GM12872 (cell line): ENCODE measurements at regions not wholly inside any gene's neighbourhood (a gene's known extent, or its start where the extent isn't known, plus 50 kb on each side); places are given as distances from the start of the nearest gene placed in this dataset.

Experiments
- TF ChIP-seq, protein P1 (sequence below): IDR thresholded peaks from 3 replicates; pipeline ENCODE4 v1.5.1; 2011; ENCODE audit warnings: low read depth, mild to moderate bottlenecking, low read length, moderate library complexity; ENCODE audit not compliant: insufficient read depth

- TF ChIP-seq, protein P1, sequence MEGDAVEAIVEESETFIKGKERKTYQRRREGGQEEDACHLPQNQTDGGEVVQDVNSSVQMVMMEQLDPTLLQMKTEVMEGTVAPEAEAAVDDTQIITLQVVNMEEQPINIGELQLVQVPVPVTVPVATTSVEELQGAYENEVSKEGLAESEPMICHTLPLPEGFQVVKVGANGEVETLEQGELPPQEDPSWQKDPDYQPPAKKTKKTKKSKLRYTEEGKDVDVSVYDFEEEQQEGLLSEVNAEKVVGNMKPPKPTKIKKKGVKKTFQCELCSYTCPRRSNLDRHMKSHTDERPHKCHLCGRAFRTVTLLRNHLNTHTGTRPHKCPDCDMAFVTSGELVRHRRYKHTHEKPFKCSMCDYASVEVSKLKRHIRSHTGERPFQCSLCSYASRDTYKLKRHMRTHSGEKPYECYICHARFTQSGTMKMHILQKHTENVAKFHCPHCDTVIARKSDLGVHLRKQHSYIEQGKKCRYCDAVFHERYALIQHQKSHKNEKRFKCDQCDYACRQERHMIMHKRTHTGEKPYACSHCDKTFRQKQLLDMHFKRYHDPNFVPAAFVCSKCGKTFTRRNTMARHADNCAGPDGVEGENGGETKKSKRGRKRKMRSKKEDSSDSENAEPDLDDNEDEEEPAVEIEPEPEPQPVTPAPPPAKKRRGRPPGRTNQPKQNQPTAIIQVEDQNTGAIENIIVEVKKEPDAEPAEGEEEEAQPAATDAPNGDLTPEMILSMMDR: no peak
Observed at GRCh38 chr20:39395478-39396291, 433.5 kb downstream of the DHX35 start.

GRCh38 chr20:39394461-39394860, 432.3 kb downstream of the DHX35 start:
- TF ChIP-seq, protein P1: no peak

GRCh38 chr20:39390186-39390585, 428.0 kb downstream of the DHX35 start:
- TF ChIP-seq, protein P1: no peak

DNA sequence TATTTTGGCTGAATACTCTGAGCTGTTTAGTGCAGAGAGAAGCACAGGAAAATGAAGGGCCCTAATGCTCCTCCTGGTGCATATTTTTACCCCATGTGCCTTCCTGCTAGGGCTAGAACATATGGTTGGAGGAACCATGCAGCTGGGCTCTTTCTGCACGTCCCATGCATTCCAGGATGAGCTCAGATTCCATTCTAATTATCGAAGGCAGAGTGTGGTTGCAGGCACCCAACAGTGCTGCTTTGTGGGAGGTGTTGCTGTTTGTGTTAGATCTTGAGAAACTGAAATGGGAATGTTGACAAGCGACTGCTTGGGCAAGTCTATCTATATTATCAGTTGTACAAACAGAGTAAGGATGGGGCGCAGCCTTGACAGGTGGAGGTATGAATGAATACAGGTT, 419.5 kb downstream of the DHX35 start:
- TF ChIP-seq, protein P1: no peak

DNA sequence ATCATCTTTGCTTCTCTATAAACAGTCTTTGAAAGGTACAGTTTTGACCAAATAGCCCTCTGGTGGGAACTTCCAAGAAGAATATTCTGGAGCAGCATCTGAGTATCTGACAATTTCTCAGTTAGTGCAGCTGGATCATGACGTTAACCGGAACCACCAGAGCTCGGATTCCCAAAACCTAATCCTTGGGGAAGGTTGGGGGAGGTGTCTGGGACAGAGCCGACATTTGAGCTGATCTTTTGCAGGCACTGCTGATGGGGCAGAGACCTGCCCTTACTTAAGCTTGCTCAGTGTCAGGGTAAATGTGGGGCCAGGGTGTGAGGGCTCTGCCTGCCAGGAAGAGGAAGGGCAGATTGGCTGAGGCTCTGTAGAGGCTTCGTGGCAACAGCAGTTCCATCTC, 416.6 kb downstream of the DHX35 start:
- TF ChIP-seq, protein P1: no peak

- TF ChIP-seq, protein P1: no peak
Observed at GRCh38 chr20:39376788-39377187, 414.6 kb downstream of the DHX35 start.

GRCh38 chr20:39364320-39364719, 402.2 kb downstream of the DHX35 start:
- TF ChIP-seq, protein P1: no peak
